ENCODE measurements at regions not wholly inside any gene's neighbourhood (a gene's known extent, or its start where the extent isn't known, plus 50 kb on each side); places are given as distances from the start of the nearest gene placed in this dataset.

DNA sequence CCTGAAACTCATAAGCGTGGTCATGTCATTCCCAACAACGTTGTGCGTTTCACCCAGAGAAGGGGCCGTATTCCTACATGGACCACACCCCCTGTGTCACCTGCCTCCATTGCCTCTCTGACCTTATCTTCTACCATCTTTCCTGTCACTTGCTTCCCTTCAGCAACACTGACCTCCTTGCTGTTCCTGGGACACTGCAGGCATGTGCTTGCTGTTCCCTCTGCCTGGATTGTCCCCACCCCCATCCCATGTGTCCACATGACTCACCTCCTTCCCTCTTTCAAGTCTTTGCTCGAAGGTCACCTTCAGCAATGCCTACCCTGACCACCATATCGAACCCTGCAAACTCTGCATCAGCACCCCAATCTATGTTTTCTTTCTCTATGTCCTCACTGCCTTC, 133.2 kb upstream of the ZNF618 start:
- no peak for DNase-seq

GRCh38 chr9:113746486-113746885, 129.6 kb upstream of the ZNF618 start:
- DNase-seq = no peak

DNA sequence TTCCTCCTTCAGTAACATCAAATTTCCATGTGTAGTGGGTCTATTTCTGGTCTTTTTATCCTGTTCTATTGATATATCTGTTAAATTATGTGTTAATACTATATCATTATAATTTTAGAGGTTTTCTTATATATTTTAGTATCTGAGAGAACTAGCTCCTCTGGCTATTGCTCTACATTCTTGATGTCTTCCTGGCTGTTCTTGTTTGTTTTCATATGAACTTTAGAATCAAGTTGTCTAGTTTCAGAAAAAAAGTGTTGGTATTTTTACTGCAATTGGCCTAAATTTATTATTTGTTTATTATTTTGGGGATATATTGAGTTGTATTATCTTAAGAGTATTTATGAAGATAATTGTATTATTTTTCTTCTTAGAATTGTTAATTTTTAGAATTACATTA, 128.0 kb upstream of the ZNF618 start:
- DNase-seq = no peak

GRCh38 chr9:113753398-113754119, 122.5 kb upstream of the ZNF618 start:
- no peak for DNase-seq

GRCh38 chr9:113754739-113755138, 121.4 kb upstream of the ZNF618 start:
- DNase-seq = no peak

GRCh38 chr9:113755433-113755832, 120.7 kb upstream of the ZNF618 start:
- DNase-seq = no peak

GRCh38 chr9:113756476-113757192, 119.5 kb upstream of the ZNF618 start:
- no peak for DNase-seq

- DNase-seq = no peak
These were observed 112.7 kb upstream of the ZNF618 start for GRCh38 chr9:113763429-113763828.

GRCh38 chr9:113764572-113764971, 111.5 kb upstream of the ZNF618 start:
- no peak for DNase-seq

- DNase-seq = no peak
These were observed 106.7 kb upstream of the ZNF618 start for GRCh38 chr9:113769412-113769811.

- DNase-seq = no peak
These were observed 105.7 kb upstream of the ZNF618 start for GRCh38 chr9:113770396-113770795.

DNA sequence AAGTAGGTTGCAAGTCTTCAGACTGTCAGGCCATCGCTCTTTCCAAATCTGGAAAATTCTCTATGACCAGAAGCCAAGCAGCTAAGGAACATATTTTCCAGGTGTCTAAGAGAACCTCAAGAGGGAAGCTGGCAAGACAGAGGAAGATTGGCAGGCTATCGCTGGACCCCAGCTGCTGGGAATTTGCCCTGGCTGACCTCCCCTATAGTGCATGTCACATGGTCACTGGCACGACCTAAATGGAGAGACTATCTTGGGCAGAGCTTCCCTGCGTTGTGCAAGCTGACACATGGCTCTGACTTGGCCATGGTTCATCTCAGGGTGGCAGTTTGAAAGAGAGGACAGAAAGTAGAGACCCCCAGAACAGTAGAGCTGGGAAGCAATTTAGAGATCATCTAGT, 104.9 kb upstream of the ZNF618 start:
- DNase-seq = no peak

- DNase-seq = no peak
These were observed 103.8 kb upstream of the ZNF618 start for GRCh38 chr9:113772121-113772810.

GRCh38 chr9:113774963-113775362, 101.1 kb upstream of the ZNF618 start:
- no peak for DNase-seq

DNA sequence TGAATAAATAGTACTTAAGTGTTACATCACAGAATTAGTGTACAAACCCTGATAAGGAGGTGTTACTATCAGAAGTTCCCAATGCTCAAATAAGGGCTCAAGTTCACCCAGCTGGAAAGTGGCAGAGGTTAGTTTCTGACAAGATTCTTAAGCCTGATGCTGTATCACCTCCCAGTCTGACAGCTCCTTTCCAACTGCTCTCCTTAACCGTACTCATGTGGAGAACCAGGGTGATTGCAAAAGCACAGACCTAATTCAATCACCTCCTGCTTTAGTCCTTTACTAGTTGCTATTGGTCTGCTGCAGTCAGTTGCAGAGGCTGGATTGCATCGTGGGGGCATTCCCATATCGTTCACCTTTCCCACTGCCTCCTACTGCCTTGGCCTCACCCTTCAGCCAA, 100.4 kb upstream of the ZNF618 start:
- DNase-seq = no peak

DNA sequence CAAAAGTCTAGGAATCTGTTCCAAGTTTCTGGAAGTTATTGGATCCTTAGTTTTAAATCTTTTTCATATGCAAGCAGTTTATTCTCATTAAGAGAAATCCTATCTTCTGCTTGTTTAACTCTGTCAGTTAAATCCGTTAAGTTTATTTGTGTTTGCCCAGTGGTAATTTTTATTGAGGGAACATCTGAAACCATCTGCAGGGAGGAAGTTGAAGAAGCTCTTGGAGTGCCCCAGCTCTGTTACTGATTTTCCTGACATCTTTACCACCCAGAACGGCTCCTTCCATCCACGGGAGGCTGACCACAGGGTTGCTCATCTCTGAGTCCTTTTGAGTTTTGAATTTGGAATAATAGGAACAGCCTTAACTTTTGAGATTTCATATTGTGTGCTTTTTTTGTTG, 99.9 kb upstream of the ZNF618 start:
- no peak for DNase-seq

GRCh38 chr9:113781381-113781780, 94.7 kb upstream of the ZNF618 start:
- no peak for DNase-seq

- no peak for DNase-seq
These were observed 94.2 kb upstream of the ZNF618 start for GRCh38 chr9:113781896-113782295.

- DNase-seq = no peak
These were observed 92.6 kb upstream of the ZNF618 start for GRCh38 chr9:113783475-113783874.

GRCh38 chr9:113785334-113785733, 90.8 kb upstream of the ZNF618 start:
- DNase-seq = no peak

- DNase-seq = no peak
These were observed 90.0 kb upstream of the ZNF618 start for GRCh38 chr9:113786071-113786470.

DNA sequence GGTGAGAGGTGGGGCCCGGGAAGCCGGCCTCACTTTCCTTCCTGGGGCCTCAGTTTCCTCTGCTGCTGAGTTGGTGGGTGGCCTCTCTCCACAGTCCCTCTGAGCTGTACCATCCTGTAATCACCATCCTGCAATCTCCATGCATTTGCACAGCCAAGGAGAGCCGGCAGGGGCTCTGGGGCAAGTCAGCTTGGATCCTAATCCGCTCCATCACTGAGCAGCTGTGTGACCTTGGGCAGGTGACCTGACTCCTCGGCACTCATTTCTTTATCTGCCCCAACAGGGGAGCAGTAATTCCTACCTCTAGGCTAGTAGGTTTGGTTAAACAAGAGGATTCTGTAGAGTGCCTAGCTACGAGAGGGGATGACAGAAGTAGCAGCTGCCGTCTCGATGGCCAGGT, 88.2 kb upstream of the ZNF618 start:
- DNase-seq = no peak

DNA sequence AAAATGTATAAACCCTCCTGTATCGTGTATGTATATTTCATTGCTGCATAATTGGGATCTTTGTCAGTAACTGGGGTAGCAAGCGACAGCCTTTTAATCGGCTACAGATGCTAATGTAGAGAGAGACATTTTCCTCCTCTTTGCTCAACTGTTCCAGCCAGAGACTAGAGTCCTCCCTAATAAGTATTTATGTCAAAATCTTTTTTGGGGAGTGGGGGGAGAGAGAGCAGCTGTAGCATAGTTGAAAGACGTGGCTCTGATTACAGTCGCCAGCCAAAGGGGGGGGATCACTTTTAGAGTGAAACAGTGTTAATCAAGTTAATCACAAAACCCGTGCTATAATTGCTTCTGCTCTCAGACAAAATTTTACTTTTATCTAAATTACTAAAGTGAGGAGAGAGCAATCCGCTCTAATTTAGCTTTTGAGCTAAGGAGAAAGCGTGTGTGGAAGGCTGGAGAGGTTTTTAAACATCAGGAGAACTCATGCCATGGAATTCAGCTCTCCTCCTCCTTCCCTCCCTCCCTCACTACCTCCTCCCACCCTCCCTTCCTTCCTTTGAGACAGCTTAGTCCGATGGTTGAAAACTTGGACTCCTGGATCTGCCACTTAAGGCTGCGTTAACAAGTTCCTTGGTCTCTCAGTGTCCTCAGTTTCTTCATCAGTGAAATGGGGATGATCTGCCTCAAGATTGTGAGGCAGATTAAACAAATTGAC, 87.3 kb upstream of the ZNF618 start:
- no peak for DNase-seq
